Right hindlimb (tissue), 1 donor: ENCODE measurements at regions not wholly inside any gene's neighbourhood (a gene's known extent, or its start where the extent isn't known, plus 50 kb on each side); places are given as distances from the start of the nearest gene placed in this dataset.
A peak's percentile ranks its signal among the peaks of the same experiment; 100 is the strongest.

Source experiments
- DNase-seq: peaks from one replicate; pipeline ENCODE4 v3.0.0-alpha.2; 2018

GRCh38 chr14:94953541-94954260 is 183.8 kb upstream of the GSC start:
- no peak for DNase-seq

DNA sequence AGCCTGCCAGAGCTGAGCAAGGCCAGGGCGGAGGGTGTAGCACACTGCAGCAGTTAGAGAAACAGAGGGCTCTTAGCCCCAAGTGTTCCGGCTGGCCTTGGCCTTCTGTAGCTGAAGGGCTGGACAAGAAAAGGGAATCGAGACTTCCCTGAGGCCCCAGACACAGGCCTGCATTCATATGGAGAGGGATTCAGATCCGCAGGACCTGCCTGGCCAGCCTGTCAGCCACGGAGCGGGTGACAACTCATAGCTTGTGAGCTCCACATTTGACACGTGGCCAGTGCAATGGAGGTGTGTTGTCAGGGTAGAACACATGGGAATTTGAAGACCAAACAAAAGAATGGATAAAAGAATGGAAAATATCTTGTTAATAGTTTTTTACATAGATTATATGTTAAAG is 182.2 kb upstream of the GSC start:
- no peak for DNase-seq

DNA sequence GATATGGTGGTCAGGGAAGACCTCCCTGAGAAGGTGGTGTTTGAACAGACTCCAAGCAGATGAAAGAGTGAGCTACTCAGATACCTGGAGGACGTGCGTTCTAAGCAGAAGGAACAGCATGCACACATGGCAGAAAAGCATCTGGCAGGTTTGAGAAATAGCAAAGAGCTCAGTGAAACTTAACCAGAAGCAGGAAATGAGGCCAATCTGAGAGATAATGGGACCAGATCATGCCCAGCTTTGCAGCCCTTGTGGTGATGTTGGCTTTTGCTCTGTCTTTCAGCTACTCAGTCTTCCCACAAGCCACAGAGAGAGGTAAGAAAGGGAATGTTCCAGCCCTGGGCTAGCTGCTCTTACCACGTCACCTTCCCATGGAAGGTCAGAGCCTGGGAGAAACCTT is 176.3 kb upstream of the GSC start:
- no peak for DNase-seq

DNA sequence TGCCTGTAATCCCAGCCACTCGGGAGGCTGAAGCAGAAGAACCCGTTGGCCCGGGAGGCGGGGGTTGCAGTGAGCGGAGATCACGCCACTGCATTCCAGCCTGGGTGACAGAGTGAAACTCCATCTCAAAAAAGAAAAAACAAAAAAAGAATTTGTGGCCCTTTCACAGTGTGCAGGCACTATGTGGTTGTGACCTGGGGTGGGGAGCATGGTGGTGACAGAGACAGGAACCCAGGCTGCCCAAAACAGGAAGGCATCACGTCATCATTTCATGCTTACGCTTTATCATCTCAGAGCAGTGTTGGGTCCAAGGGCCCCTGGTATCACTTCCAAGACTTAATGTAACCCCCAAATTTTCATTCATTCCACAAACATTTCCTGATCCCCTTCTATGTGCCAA is 175.7 kb upstream of the GSC start:
- no peak for DNase-seq

- no peak for DNase-seq
Observed at GRCh38 chr14:94944636-94945258, 174.8 kb upstream of the GSC start.

DNA sequence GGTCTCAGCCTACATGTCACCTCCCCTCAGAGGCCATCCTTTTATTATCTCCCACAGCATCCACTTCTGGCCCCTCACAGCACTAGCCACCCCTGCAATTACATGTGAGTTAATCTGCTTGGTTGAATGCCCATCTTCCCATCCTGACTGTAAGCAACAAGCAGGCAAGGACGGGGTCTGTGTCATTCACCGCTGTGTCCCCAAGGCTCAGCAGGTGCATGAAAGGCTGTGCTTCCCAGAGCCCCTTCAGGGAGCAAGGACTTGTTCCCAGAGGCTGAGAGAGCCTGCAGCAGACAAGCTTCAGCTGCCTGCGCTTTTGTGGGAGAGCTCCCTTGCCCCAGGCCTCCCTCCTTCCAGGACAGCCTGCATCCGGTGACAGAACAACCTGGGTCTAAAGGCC is 172.7 kb upstream of the GSC start:
- DNase-seq = no peak

DNA sequence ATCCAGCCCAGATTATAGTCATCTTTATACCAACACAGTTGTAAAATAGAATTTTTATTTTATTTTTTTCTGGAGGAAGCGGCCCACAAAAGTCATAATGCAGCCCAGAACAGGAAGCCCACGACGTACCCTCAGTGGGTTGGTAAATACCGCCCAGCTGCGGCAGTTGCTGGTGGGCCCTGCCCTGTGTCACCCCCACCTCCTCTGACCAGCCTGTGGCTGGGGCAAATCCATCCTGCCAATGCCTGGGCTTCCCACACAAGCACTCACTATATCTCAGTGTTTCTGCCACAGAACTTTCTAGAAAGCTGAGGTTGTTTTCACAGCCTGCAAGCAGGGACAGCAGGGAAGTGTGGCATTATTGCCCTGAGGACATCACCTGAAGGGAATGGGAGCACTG is 171.4 kb upstream of the GSC start:
- no peak for DNase-seq

- no peak for DNase-seq
Observed at GRCh38 chr14:94940263-94940993, 170.5 kb upstream of the GSC start.

DNA sequence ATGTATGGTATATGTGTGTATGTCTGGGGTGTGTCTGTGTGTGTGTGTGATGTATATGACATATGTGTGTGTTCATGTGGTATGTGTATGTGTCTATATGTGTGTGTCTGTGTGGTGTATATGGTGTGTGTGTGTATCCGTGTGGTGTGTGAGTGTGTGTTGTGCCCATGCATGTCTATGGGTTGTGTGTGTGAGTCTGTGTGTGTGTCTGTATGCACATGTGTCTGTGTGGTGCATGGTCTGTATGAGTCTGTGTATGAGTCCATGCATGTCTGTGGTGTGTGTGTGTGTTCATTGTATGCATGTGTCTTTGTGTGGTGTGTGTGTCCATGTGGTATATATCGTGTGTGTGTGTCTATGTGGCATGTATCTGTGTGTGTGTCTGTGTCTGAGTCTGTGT is 168.1 kb upstream of the GSC start:
- DNase-seq = no peak

DNA sequence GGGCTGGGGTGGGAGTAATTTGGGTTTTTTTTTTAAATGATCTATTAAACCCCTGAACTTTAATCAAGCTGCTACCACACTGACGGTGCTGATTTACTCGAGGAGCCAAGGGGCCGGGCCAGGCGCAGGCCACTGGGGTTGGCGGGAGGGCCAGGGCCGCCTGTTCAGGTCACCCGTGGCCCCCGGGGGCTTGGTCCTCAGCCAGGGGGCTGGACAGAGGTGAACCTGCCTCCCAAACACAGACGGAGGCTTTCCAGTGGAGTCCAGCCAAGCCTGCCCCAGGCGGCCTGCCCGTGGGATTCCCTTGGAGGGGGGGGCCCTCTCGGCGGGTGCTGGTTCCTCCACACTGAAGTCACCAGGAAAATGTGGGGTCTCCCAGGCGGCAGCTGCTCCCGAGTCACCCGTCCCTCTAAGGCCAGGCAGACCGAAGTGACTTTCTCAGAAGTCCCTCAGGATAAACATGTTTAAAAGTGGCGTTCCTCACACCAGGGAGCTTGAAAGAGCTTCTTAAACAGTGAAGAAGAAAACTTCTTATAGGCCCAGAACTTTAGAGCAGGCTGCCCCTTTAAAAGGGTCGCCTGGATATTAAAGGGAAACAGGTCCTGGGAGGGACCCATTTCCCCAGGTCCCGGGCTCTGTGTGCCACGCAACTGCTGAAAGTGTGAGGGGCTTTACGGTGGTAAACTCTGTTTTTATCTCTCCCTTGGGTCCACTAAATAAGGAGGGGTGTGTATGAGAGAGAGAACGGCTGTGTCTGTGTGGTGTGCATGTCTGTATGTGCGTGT is 167.2 kb upstream of the GSC start:
- peak; percentile 71 for DNase-seq

GRCh38 chr14:94936401-94936892 is 166.5 kb upstream of the GSC start:
- DNase-seq = peak; percentile 90

GRCh38 chr14:94935706-94936300 is 165.9 kb upstream of the GSC start:
- DNase-seq = peak; percentile 32

DNA sequence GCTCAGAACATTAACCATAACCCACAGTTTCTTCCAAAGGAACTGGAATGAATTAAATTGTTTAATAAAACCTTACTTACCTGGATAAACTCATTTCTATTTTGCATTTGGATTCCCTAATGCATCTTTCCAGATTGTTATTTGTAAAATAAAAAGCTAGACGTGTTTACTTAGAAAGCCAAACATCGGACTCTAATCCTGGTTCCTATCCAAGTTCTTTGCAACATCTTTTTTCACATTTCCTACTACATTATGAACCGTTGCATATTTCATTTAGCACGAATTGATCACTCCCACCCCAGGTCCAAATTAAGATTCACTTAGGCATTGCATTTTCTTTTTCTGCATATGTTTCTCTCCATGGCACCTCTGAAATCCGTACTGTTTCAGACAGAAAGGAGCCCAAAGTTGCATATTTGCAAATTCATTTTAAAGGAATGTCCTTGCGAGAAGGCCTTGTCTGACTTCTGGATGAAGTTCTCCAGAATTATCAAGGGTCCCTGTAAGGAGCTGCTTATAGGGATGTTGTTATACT is 164.4 kb upstream of the GSC start:
- no peak for DNase-seq

DNA sequence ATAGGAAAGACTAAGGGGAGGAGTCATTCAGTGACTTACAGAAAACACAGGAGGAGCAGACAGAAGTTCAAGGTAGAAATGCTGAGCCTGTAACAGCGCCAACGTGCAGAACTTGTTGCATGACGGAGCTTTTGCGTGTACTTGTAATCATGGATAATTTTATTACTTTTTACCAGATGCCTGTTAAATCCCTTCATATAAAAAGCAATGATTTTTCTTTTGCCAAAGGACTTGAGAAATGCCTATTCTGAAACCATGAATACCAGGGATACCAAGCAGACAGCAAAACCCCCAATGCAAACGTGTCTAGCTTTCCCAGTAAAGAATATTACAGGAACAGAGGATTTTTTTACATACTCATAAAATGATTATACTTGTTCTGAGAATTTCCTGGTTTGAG is 163.6 kb upstream of the GSC start:
- DNase-seq = no peak

DNA sequence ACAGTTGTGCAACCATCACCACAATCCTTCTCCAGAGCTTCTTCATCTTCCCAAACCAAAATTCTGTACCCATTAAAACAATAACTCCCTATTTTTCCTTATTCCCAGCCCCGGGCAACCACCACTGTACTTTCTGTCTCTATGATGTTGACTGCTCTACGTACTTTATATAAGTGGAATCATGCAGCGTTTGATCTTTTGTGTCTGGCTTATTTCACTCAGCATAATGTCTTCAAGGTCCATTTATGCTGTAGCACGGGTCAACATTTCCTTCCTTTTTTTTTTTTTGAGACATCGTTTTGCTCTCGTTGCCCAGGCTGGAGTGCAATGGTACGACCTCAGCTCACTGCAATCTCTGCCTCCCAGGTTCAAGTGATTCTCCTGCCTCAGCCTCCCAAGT is 162.7 kb upstream of the GSC start:
- DNase-seq = no peak

DNA sequence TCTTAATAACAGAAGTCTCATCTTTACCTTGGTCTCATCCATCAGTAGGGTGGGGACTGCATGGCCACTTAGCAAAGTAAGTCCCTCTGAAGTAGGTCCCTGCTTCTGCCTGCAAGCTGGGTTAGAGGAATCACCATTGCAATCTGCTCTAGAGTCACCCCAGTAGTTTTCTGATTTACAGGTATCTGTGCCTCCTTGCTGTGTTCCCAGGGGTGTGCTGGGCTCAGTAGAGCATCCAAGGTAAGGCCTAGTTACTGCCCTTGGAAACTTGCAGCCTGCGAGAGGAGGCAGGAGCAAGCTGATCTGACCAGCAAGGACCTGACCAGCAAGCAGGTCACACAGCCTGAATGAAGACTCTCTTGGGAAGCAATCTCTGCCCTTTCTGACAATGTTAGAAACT is 160.8 kb upstream of the GSC start:
- no peak for DNase-seq

- DNase-seq = no peak
Observed at GRCh38 chr14:94929354-94929753, 159.4 kb upstream of the GSC start.

- no peak for DNase-seq
Observed at GRCh38 chr14:94926176-94926575, 156.3 kb upstream of the GSC start.

- no peak for DNase-seq
Observed at GRCh38 chr14:94925416-94926173, 155.7 kb upstream of the GSC start.

GRCh38 chr14:94924189-94924588 is 154.3 kb upstream of the GSC start:
- DNase-seq = no peak

DNA sequence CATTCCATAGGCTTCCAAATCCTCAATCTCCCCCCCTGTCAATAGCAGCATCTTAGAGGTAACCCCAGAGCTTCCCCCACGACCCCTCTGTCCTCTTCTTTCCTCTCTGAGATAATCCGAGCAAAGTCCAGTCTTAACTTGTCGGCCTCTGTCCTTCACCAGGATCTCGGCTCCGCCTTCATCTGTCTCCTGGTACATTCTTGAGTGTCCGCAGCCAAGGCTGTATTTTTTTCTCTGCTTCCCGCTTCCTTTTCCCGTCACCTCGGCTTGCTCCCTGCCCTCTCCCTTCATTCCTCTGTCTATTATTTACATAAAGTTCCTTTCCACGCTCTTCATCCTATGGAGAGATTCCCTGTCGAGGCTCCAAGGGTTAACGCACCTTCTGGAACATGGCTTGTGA is 153.9 kb upstream of the GSC start:
- DNase-seq = no peak
